ENCODE measurements at regions not wholly inside any gene's neighbourhood (a gene's known extent, or its start where the extent isn't known, plus 50 kb on each side); places are given as distances from the start of the nearest gene placed in this dataset.

GRCh38 chr1:234968451-234968850 lies 160.2 kb downstream of the TOMM20 start:
- POLR2A ChIA-PET, result no interaction called here
- ATAC-seq (no peak), DNase-seq (ENCODE audit: low spot score) (no peak), FAIRE-seq (no peak)
- intact Hi-C loops (cut with micrococcal nuclease; ENCODE audit: unreplicated experiment) (no loop called here), in situ Hi-C loops (cut with HindIII; ENCODE audit: extremely low pct_ligation_motif_present, low pct_unique_long_range_greater_than_20kb) (no loop called here)
- Histone ChIP-seq H3K27me3 (ENCODE audit: control insufficient read depth in 1 of 2, insufficient read depth in 2 of 2, low read length in 2 of 2) (no peaks in the 10 kb centered on the region), H3K36me3 (replicated peaks in 1 of 2; ENCODE audit: control insufficient read depth in 1 of 2, insufficient read depth in 2 of 2, low read length in 2 of 2) (no peaks in the 10 kb centered on the region), H2AFZ (ENCODE audit: low read length) (no peak overlapping the region), H4K20me1 (ENCODE audit: insufficient read depth, low read length) (no peaks in the 10 kb centered on the region), H3K9ac (ENCODE audit: insufficient read depth, low read depth, low read length) (no peak overlapping the region), H3K79me2 (ENCODE audit: insufficient read depth, low read length) (no peaks in the 10 kb centered on the region), H3K4me1 (ENCODE audit: insufficient read depth, low read length) (peaks cover 74% of the 10 kb centered on the region), H3K4me2 (ENCODE audit: low read depth, low read length) (no peak overlapping the region), H3K4me3 (replicated peaks in 1 of 3; ENCODE audit: insufficient read depth in 1 of 3, low read depth in 2 of 3, low read length in 3 of 3) (no peak overlapping the region), H3K27ac (ENCODE audit: extremely low read length, insufficient read depth, low read length) (no peak overlapping the region), H3K9me3 (ENCODE audit: low read length) (no peaks in the 10 kb centered on the region)
- TF ChIP-seq NR2F1 (CRISPR knock-in tag; IDR thresholded peaks at IDR 0.05) (no peak), ZNF251 (CRISPR knock-in tag; IDR thresholded peaks at IDR 0.05) (no peak), ZNF724P (CRISPR knock-in tag; IDR thresholded peaks at IDR 0.05; ENCODE audit: borderline replicate concordance) (no peak), HOXA9 (CRISPR knock-in tag; IDR thresholded peaks at IDR 0.05; ENCODE audit: borderline replicate concordance) (no peak), ZNF556 (CRISPR knock-in tag; IDR thresholded peaks at IDR 0.05; ENCODE audit: borderline replicate concordance) (no peak), KLF15 (CRISPR knock-in tag; IDR thresholded peaks at IDR 0.05; ENCODE audit: borderline replicate concordance) (no peak), CREB1 (IDR thresholded peaks at IDR 0.05) (no peak), CREB1 (CRISPR knock-in tag; IDR thresholded peaks at IDR 0.05) (no peak), RELA (CRISPR knock-in tag; IDR thresholded peaks at IDR 0.05) (no peak), NPAS2 (CRISPR knock-in tag; IDR thresholded peaks at IDR 0.05; ENCODE audit: borderline replicate concordance) (no peak), SMARCE1 (IDR thresholded peaks at IDR 0.05; ENCODE audit: borderline replicate concordance) (no peak), ONECUT2 (CRISPR knock-in tag; IDR thresholded peaks at IDR 0.05) (no peak), TEF (CRISPR knock-in tag; IDR thresholded peaks at IDR 0.05) (no peak), ZNF558 (CRISPR knock-in tag; IDR thresholded peaks at IDR 0.05; ENCODE audit: borderline replicate concordance) (no peak), ZBTB1 (CRISPR knock-in tag; IDR thresholded peaks at IDR 0.05; ENCODE audit: borderline replicate concordance) (no peak), SOX13 (IDR thresholded peaks at IDR 0.05) (no peak), SOX13 (CRISPR knock-in tag; conservative IDR thresholded peaks at IDR 0.05 in 1 of 2, IDR thresholded peaks at IDR 0.05 in 1 of 2) (no peak), REL (CRISPR knock-in tag; conservative IDR thresholded peaks at IDR 0.05) (no peak), E2F1 (CRISPR knock-in tag; IDR thresholded peaks at IDR 0.05) (no peak), TAF15 (IDR thresholded peaks at IDR 0.05; ENCODE audit: low read depth, low read length, poor library complexity, severe bottlenecking) (no peak), HMGA1 (CRISPR knock-in tag; conservative IDR thresholded peaks at IDR 0.05) (no peak), ZSCAN9 (CRISPR knock-in tag; IDR thresholded peaks at IDR 0.05; ENCODE audit: borderline replicate concordance) (no peak)
- BruUV-seq (replicated peaks), result no TSS peak
- WGBS (ENCODE audit: low lambda C conversion rate), result 95% methylated on average over 4 of the region's 4 CpGs
- CTCF ChIA-PET (ENCODE audit: low intra/inter-chr PET ratio, low total read pairs), result no interaction called here
